ENCODE measurements at regions not wholly inside any gene's neighbourhood (a gene's known extent, or its start where the extent isn't known, plus 50 kb on each side); places are given as distances from the start of the nearest gene placed in this dataset.
"Not testable (repeated sequence)": the region's sequence is repeated elsewhere in the genome, so short reads cannot be mapped to it uniquely, and the experiment has no call there.

GRCh38 chr5:102068870-102069269 is 227.2 kb downstream of the SLCO4C1 start:
- no peak for TF ChIP-seq Cebpa-rat (IDR thresholded peaks at IDR 0.05)
- no peaks in the 10 kb centered on the region for H3K9me3 ChIP-seq
- H3K9ac ChIP-seq, result no peak overlapping the region
- no peak overlapping the region for H3K4me2 ChIP-seq
- no peak overlapping the region for H3K4me3 ChIP-seq
- no peak overlapping the region for H3K27ac ChIP-seq
- H3K27me3 ChIP-seq, result no peaks in the 10 kb centered on the region
- no peaks in the 10 kb centered on the region for H4K20me1 ChIP-seq
- H3K36me3 ChIP-seq, result no peaks in the 10 kb centered on the region
- H3K4me1 ChIP-seq, result no peaks in the 10 kb centered on the region

GRCh38 chr5:102049517-102049916 is 246.6 kb downstream of the SLCO4C1 start:
- no peak overlapping the region for H3K4me2 ChIP-seq
- no peaks in the 10 kb centered on the region for H3K27me3 ChIP-seq
- H3K9me3 ChIP-seq, result no peaks in the 10 kb centered on the region
- TF ChIP-seq Cebpa-rat (IDR thresholded peaks at IDR 0.05), result no peak
- no peak overlapping the region for H3K9ac ChIP-seq
- no peaks in the 10 kb centered on the region for H4K20me1 ChIP-seq
- H3K4me3 ChIP-seq, result no peak overlapping the region
- H3K27ac ChIP-seq, result no peak overlapping the region
- no peaks in the 10 kb centered on the region for H3K36me3 ChIP-seq
- 0 out of 2 replicates have a peak, but pooled peaks cover 13% of the 10 kb centered on the region for H3K4me1 ChIP-seq

GRCh38 chr5:102048940-102049339 is 247.1 kb downstream of the SLCO4C1 start:
- Histone ChIP-seq H3K27me3 (no peaks in the 10 kb centered on the region), H3K9ac (no peak overlapping the region), H3K27ac (no peak overlapping the region), H4K20me1 (no peaks in the 10 kb centered on the region), H3K4me3 (no peak overlapping the region), H3K4me2 (no peak overlapping the region), H3K9me3 (no peaks in the 10 kb centered on the region), H3K36me3 (no peaks in the 10 kb centered on the region), H3K4me1 (0 out of 2 replicates have a peak, but pooled peaks cover 13% of the 10 kb centered on the region)
- TF ChIP-seq Cebpa-rat (IDR thresholded peaks at IDR 0.05), result no peak

GRCh38 chr5:102047073-102047472 is 249.0 kb downstream of the SLCO4C1 start:
- not testable (repeated sequence) for H3K9me3 ChIP-seq, H3K9ac ChIP-seq, H3K27ac ChIP-seq, H4K20me1 ChIP-seq, H3K4me2 ChIP-seq, H3K27me3 ChIP-seq, H3K4me3 ChIP-seq, H3K36me3 ChIP-seq
- 0 out of 2 replicates have a peak, but pooled peaks cover 13% of the 10 kb centered on the region for H3K4me1 ChIP-seq

GRCh38 chr5:102040326-102040725 is 255.8 kb downstream of the SLCO4C1 start:
- Histone ChIP-seq H3K27ac (no peak overlapping the region), H3K36me3 (no peaks in the 10 kb centered on the region), H3K9ac (no peak overlapping the region), H3K4me1 (no peaks in the 10 kb centered on the region), H3K27me3 (no peaks in the 10 kb centered on the region), H3K9me3 (no peaks in the 10 kb centered on the region), H3K4me2 (no peak overlapping the region), H3K4me3 (no peak overlapping the region), H4K20me1 (no peaks in the 10 kb centered on the region)
- no peak for TF ChIP-seq Cebpa-rat (IDR thresholded peaks at IDR 0.05)

- Histone ChIP-seq H3K4me3 (no peak overlapping the region), H3K36me3 (no peaks in the 10 kb centered on the region), H3K4me1 (no peaks in the 10 kb centered on the region), H3K4me2 (no peak overlapping the region), H3K9ac (no peak overlapping the region), H3K9me3 (no peaks in the 10 kb centered on the region), H3K27ac (no peak overlapping the region), H4K20me1 (no peaks in the 10 kb centered on the region), H3K27me3 (no peaks in the 10 kb centered on the region)
- no peak for TF ChIP-seq Cebpa-rat (IDR thresholded peaks at IDR 0.05)
These were observed 259.2 kb downstream of the SLCO4C1 start for GRCh38 chr5:102036927-102037326.

- no peaks in the 10 kb centered on the region for H3K36me3 ChIP-seq
- no peak overlapping the region for H3K4me2 ChIP-seq
- H4K20me1 ChIP-seq, result no peaks in the 10 kb centered on the region
- H3K4me1 ChIP-seq, result no peaks in the 10 kb centered on the region
- H3K27ac ChIP-seq, result no peak overlapping the region
- H3K4me3 ChIP-seq, result no peak overlapping the region
- no peak overlapping the region for H3K9ac ChIP-seq
- no peaks in the 10 kb centered on the region for H3K9me3 ChIP-seq
- no peak for TF ChIP-seq Cebpa-rat (IDR thresholded peaks at IDR 0.05)
- no peaks in the 10 kb centered on the region for H3K27me3 ChIP-seq
These were observed 264.4 kb downstream of the SLCO4C1 start for GRCh38 chr5:102031711-102032110.

- Histone ChIP-seq H3K9me3 (no peaks in the 10 kb centered on the region), H3K4me1 (no peaks in the 10 kb centered on the region), H3K4me2 (no peak overlapping the region), H3K9ac (no peak overlapping the region), H3K36me3 (no peaks in the 10 kb centered on the region), H3K4me3 (no peak overlapping the region), H3K27ac (no peak overlapping the region), H4K20me1 (no peaks in the 10 kb centered on the region), H3K27me3 (no peaks in the 10 kb centered on the region)
- no peak for TF ChIP-seq Cebpa-rat (IDR thresholded peaks at IDR 0.05)
These were observed 277.4 kb downstream of the SLCO4C1 start for GRCh38 chr5:102018690-102019089.

GRCh38 chr5:102018279-102018678 is 277.8 kb downstream of the SLCO4C1 start:
- Histone ChIP-seq H3K9ac (no peak overlapping the region), H3K27me3 (no peaks in the 10 kb centered on the region), H3K4me2 (no peak overlapping the region), H4K20me1 (no peaks in the 10 kb centered on the region), H3K9me3 (no peaks in the 10 kb centered on the region), H3K4me3 (no peak overlapping the region), H3K4me1 (no peaks in the 10 kb centered on the region), H3K27ac (no peak overlapping the region), H3K36me3 (no peaks in the 10 kb centered on the region)
- no peak for TF ChIP-seq Cebpa-rat (IDR thresholded peaks at IDR 0.05)

- Histone ChIP-seq H3K4me3 (no peak overlapping the region), H3K4me2 (no peak overlapping the region), H3K36me3 (no peaks in the 10 kb centered on the region), H3K9ac (no peak overlapping the region), H4K20me1 (no peaks in the 10 kb centered on the region), H3K27ac (no peak overlapping the region), H3K27me3 (no peaks in the 10 kb centered on the region), H3K9me3 (no peaks in the 10 kb centered on the region), H3K4me1 (no peaks in the 10 kb centered on the region)
- no peak for TF ChIP-seq Cebpa-rat (IDR thresholded peaks at IDR 0.05)
These were observed 281.7 kb downstream of the SLCO4C1 start for GRCh38 chr5:102014371-102014770.

- no peaks in the 10 kb centered on the region for H4K20me1 ChIP-seq
- no peaks in the 10 kb centered on the region for H3K36me3 ChIP-seq
- no peak overlapping the region for H3K27ac ChIP-seq
- H3K9me3 ChIP-seq, result no peaks in the 10 kb centered on the region
- H3K4me1 ChIP-seq, result no peaks in the 10 kb centered on the region
- no peak overlapping the region for H3K4me3 ChIP-seq
- H3K9ac ChIP-seq, result no peak overlapping the region
- no peak overlapping the region for H3K4me2 ChIP-seq
- H3K27me3 ChIP-seq, result no peaks in the 10 kb centered on the region
- TF ChIP-seq Cebpa-rat (IDR thresholded peaks at IDR 0.05), result no peak
These were observed 285.4 kb downstream of the SLCO4C1 start for GRCh38 chr5:102010644-102011043.

Measured in BLaER1 (cell line).